ENCODE measurements at regions not wholly inside any gene's neighbourhood (a gene's known extent, or its start where the extent isn't known, plus 50 kb on each side); places are given as distances from the start of the nearest gene placed in this dataset.

- H3K4me3 ChIP-seq (ENCODE audit: low read depth in 2 of 2, low read length in 1 of 2), result no peak overlapping the region
- H3K4me1 ChIP-seq (ENCODE audit: control insufficient read depth in 1 of 2, insufficient read depth in 2 of 2, low read depth in 1 of 2, low read length in 1 of 2), result peaks cover 0 to 29% of the 10 kb centered on the region in 2 experiments; a peak in 2 of 4 replicates
- no peaks in the 10 kb centered on the region for H3F3A ChIP-seq (replicated peaks; ENCODE audit: insufficient read depth)
- H3K4me2 ChIP-seq, result no peak overlapping the region
- TF ChIP-seq GATA2 (CRISPR knock-in tag; IDR thresholded peaks at IDR 0.05) (no peak), NRF1 (IDR thresholded peaks at IDR 0.05; ENCODE audit: low read depth, low read length) (no peak), SIN3A (IDR thresholded peaks at IDR 0.05; ENCODE audit: borderline replicate concordance, low read depth, low read length) (no peak), RXRA (IDR thresholded peaks at IDR 0.05; ENCODE audit: borderline replicate concordance, low read depth) (no peak), USF2 (IDR thresholded peaks at IDR 0.05; ENCODE audit: borderline replicate concordance, low read depth, low read length) (no peak), EP300 (IDR thresholded peaks at IDR 0.05; ENCODE audit: borderline replicate concordance in 1 of 2, low read depth in 1 of 2, low read length in 1 of 2) (no peak), FOXJ3 (CRISPR knock-in tag; IDR thresholded peaks at IDR 0.05) (no peak), NFIC (IDR thresholded peaks at IDR 0.05; ENCODE audit: borderline replicate concordance) (no peak), RCOR1 (IDR thresholded peaks at IDR 0.05; ENCODE audit: low read length) (no peak), REST (IDR thresholded peaks at IDR 0.05; ENCODE audit: low read depth, low read length) (no peak), TEAD4 (IDR thresholded peaks at IDR 0.05; ENCODE audit: borderline replicate concordance, insufficient read depth) (no peak), CTCF (IDR thresholded peaks at IDR 0.05) (no peak), PBX3 (IDR thresholded peaks at IDR 0.05) (no peak), POLR2AphosphoS5 (IDR thresholded peaks at IDR 0.05; ENCODE audit: low read depth, low read length) (no peak)
- no peaks in the 10 kb centered on the region for H3K27me3 ChIP-seq (ENCODE audit: insufficient read depth)
- no peaks in the 10 kb centered on the region for H3K9me2 ChIP-seq
- no peak overlapping the region for H2AFZ ChIP-seq (ENCODE audit: low read depth)
- H3K27ac ChIP-seq (ENCODE audit: low read depth in 2 of 2, low read length in 1 of 2), result no peak overlapping the region
- POLR2A ChIA-PET, result interaction anchor here (1.3 kb wide), 1 partner anchor 394 kb away, joined by 3 read pairs; the partner anchor contains the start of gene GADD45G
- H3K9me3 ChIP-seq, result no peaks in the 10 kb centered on the region
- no peak overlapping the region for H3K9ac ChIP-seq
- H4K20me1 ChIP-seq (ENCODE audit: insufficient read depth), result no peaks in the 10 kb centered on the region
- CTCF ChIA-PET, result interaction anchor here (1.0 to 3.4 kb wide), 2 partner anchors 103 to 395 kb away, joined by 3 to 16 read pairs; no protein-coding TSS in a partner anchor
- no peaks in the 10 kb centered on the region for H3K79me2 ChIP-seq (ENCODE audit: insufficient read depth)
- H3K36me3 ChIP-seq (replicated peaks in 1 of 2; ENCODE audit: control insufficient read depth in 1 of 2, insufficient read depth in 2 of 2, low read length in 1 of 2), result no peaks in the 10 kb centered on the region
- 43% methylated on average over 3 of the region's 3 CpGs for WGBS (ENCODE audit: low lambda C conversion rate)
- DNase-seq, result no peak
These were observed 393.8 kb downstream of the GADD45G start for GRCh38 chr9:89998633-89999032.

All from SK-N-SH (cell line).